ENCODE measurements at regions not wholly inside any gene's neighbourhood (a gene's known extent, or its start where the extent isn't known, plus 50 kb on each side); places are given as distances from the start of the nearest gene placed in this dataset.
"Not testable (repeated sequence)": the region's sequence is repeated elsewhere in the genome, so short reads cannot be mapped to it uniquely, and the experiment has no call there.

DNA sequence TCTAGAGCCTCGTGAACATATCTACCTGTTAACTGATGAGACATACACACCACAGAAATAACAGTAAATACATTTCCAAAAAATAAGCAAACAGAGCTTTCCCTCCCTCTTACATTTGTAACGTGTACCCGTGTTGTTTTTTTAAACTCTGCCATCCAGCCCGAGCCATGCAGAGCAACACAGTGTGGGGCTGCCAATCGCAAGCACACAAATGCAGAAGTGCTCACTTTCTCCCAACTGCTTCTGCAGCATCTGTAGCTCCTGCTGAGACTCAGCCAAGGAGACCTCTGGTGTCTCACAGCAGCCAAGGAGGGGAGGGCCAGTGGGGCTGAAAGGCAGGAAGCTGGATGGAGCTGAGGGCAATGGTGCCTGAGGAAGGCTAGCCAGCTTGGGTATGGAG lies 94.4 kb downstream of the NBPF8 start:
- not testable (repeated sequence) for DNase-seq (ENCODE audit: insufficient read length, low spot score, missing footprints); H3K79me2 ChIP-seq (ENCODE audit: insufficient read depth, low read length); H3K36me3 ChIP-seq (ENCODE audit: insufficient read depth, low read length); H3K27me3 ChIP-seq (ENCODE audit: insufficient read depth, low read length); H3K4me3 ChIP-seq (ENCODE audit: insufficient read depth, low read length); H3K4me2 ChIP-seq (ENCODE audit: insufficient read depth, low read length); H4K20me1 ChIP-seq (ENCODE audit: insufficient read depth, low read length); H3K4me1 ChIP-seq (ENCODE audit: insufficient read depth, low read length); H3K27ac ChIP-seq (ENCODE audit: low read depth, low read length); H2AFZ ChIP-seq (ENCODE audit: low read length); H3K9me3 ChIP-seq (ENCODE audit: low read depth, low read length)

DNA sequence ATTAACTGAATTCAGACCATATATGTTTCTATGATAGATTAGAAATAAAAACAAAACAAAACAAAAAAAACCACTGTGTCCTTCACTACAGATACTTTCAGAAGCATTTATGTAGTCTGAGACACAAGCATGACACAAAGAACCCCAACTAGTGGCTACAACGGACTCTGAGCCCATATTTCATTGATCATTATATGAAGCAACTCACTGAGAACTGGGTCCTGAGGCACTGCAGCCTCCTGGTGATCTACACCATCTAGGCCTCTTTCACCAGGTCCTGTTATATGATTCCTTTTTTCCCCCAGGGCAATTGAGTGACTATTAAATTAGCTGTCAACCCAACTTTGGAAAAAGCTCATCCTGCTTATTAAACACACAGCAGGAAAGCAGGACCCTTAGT lies 98.3 kb downstream of the NBPF8 start:
- H4K20me1 ChIP-seq (ENCODE audit: insufficient read depth, low read length); H3K36me3 ChIP-seq (ENCODE audit: insufficient read depth, low read length); H3K4me1 ChIP-seq (ENCODE audit: insufficient read depth, low read length); H2AFZ ChIP-seq (ENCODE audit: low read length); H3K9me3 ChIP-seq (ENCODE audit: low read depth, low read length); H3K79me2 ChIP-seq (ENCODE audit: insufficient read depth, low read length); H3K4me2 ChIP-seq (ENCODE audit: insufficient read depth, low read length); H3K27ac ChIP-seq (ENCODE audit: low read depth, low read length); DNase-seq (ENCODE audit: insufficient read length, low spot score, missing footprints); H3K27me3 ChIP-seq (ENCODE audit: insufficient read depth, low read length); H3K4me3 ChIP-seq (ENCODE audit: insufficient read depth, low read length): not testable (repeated sequence)

DNA sequence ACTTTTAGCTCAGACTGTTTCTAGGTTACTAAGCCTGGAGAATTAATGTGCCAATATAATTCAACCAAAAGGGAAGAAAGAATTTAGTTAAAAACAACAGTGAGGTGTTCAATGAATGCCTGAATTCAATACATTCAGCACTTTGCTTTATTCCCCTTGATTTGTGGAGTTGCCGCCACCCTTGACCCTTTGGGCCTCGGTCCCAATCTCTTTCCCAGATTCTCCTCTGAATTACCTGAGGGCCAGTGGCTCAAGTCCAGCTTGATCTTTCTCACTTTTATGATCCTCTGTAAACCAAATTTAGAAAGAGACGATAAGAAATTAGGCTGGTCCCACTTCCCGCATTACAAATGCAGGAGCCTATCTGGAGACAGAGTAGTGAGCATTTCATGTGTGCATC lies 98.7 kb downstream of the NBPF8 start:
- H3K27ac ChIP-seq (ENCODE audit: low read depth, low read length); H3K4me2 ChIP-seq (ENCODE audit: insufficient read depth, low read length); DNase-seq (ENCODE audit: insufficient read length, low spot score, missing footprints); H3K4me3 ChIP-seq (ENCODE audit: insufficient read depth, low read length); H3K9me3 ChIP-seq (ENCODE audit: low read depth, low read length); H4K20me1 ChIP-seq (ENCODE audit: insufficient read depth, low read length); H3K36me3 ChIP-seq (ENCODE audit: insufficient read depth, low read length); H2AFZ ChIP-seq (ENCODE audit: low read length); H3K4me1 ChIP-seq (ENCODE audit: insufficient read depth, low read length); H3K27me3 ChIP-seq (ENCODE audit: insufficient read depth, low read length); H3K79me2 ChIP-seq (ENCODE audit: insufficient read depth, low read length): not testable (repeated sequence)

DNA sequence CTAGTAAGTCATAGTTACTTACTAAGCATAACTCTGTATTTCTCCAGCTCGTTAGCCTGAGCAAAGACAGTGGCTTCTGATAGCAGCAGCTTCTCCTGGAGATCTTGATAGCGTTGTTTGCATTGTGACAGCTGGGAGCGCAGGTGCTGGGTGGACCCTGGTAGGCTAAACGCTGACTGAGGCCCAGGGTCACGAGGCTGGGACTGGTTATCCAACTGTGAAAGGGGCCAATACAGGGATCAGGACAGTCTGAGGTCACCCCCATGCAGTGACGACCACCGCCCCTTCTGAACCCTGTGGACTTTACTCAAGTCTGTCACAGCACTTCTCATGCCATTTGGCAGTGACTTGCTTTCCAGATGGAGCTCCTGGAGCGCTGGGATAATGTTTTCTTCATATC lies 104.4 kb downstream of the NBPF8 start:
- H3K4me3 ChIP-seq (ENCODE audit: insufficient read depth, low read length); H3K79me2 ChIP-seq (ENCODE audit: insufficient read depth, low read length); H3K9me3 ChIP-seq (ENCODE audit: low read depth, low read length); H3K27me3 ChIP-seq (ENCODE audit: insufficient read depth, low read length); DNase-seq (ENCODE audit: insufficient read length, low spot score, missing footprints); H3K36me3 ChIP-seq (ENCODE audit: insufficient read depth, low read length); H3K27ac ChIP-seq (ENCODE audit: low read depth, low read length); H3K4me2 ChIP-seq (ENCODE audit: insufficient read depth, low read length); H3K4me1 ChIP-seq (ENCODE audit: insufficient read depth, low read length); H4K20me1 ChIP-seq (ENCODE audit: insufficient read depth, low read length); H2AFZ ChIP-seq (ENCODE audit: low read length): not testable (repeated sequence)

DNA sequence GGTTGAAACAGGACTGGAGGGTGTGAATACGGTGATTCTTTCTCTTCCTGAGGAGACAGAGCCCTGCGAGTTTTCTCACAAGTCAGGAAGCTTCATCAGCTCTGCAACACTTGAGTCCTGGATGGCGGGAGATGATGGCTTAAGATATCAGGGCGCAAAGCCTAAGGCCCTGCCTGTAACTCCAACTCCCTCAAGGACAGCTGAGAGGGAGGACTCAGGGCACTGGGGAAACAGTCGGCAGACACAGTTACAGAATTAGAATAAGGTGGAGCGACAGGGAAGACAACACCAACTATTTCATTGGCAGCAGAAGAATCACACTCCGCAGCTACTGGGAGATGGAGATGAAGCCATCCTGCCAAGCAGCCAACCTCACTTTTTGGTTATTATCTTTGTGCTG lies 109.6 kb downstream of the NBPF8 start:
- not testable (repeated sequence) for H3K79me2 ChIP-seq (ENCODE audit: insufficient read depth, low read length); H3K27ac ChIP-seq (ENCODE audit: low read depth, low read length); H3K4me1 ChIP-seq (ENCODE audit: insufficient read depth, low read length); H3K4me2 ChIP-seq (ENCODE audit: insufficient read depth, low read length); H3K27me3 ChIP-seq (ENCODE audit: insufficient read depth, low read length); H4K20me1 ChIP-seq (ENCODE audit: insufficient read depth, low read length); H3K36me3 ChIP-seq (ENCODE audit: insufficient read depth, low read length); DNase-seq (ENCODE audit: insufficient read length, low spot score, missing footprints); H2AFZ ChIP-seq (ENCODE audit: low read length); H3K4me3 ChIP-seq (ENCODE audit: insufficient read depth, low read length); H3K9me3 ChIP-seq (ENCODE audit: low read depth, low read length)

DNA sequence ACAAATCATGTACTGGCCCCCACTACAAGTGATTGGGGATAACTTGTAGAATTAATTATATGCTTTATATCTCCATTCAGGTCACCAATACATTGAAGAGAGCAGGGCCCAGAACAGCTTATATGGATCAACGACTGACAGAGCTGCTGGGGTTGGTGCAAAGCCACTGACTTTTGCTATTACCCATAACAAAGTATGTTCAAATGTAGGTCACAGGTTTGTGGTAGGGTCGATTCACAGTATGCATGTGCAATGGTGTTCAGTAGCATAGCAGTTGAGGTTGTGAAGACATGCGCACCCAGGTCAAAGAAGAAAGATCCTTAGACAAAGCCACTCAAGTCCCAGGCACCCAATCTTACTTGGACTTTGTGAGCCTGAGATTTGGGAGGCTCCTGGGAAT lies 110.6 kb downstream of the NBPF8 start:
- H3K4me1 ChIP-seq (ENCODE audit: insufficient read depth, low read length); H3K36me3 ChIP-seq (ENCODE audit: insufficient read depth, low read length); H4K20me1 ChIP-seq (ENCODE audit: insufficient read depth, low read length); H3K27me3 ChIP-seq (ENCODE audit: insufficient read depth, low read length); H3K4me2 ChIP-seq (ENCODE audit: insufficient read depth, low read length); DNase-seq (ENCODE audit: insufficient read length, low spot score, missing footprints); H3K79me2 ChIP-seq (ENCODE audit: insufficient read depth, low read length); H2AFZ ChIP-seq (ENCODE audit: low read length); H3K4me3 ChIP-seq (ENCODE audit: insufficient read depth, low read length); H3K27ac ChIP-seq (ENCODE audit: low read depth, low read length); H3K9me3 ChIP-seq (ENCODE audit: low read depth, low read length): not testable (repeated sequence)

DNA sequence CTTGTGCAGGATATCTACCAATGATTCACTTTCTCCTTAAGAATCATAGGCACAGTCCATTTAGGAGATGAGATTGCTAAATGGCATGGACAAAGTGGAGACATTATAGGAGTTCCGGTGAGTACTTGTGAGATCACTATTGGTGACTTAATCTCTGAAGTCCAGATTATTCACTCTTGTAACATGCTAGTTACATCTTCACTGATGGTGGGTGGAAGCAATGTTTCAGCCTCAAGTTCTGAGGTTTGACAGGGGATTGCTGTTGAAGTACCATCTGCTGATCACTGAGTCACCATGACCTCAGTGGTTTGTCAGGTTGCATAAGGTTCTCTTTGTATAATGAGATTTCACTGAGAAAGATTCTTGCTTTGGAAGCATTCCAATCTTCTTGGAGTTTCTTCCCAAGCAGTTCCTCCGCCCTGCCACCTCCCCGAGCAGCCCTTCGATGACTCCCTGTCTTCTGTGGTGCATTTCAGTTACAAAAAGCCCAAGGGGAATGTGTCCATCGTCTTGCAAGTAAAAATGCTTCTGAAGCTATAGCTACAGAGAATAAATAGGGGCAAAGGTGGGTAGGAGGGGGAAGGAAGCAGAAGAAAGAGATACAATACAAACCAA lies 114.7 kb downstream of the NBPF8 start:
- not testable (repeated sequence) for H4K20me1 ChIP-seq (ENCODE audit: insufficient read depth, low read length)

DNA sequence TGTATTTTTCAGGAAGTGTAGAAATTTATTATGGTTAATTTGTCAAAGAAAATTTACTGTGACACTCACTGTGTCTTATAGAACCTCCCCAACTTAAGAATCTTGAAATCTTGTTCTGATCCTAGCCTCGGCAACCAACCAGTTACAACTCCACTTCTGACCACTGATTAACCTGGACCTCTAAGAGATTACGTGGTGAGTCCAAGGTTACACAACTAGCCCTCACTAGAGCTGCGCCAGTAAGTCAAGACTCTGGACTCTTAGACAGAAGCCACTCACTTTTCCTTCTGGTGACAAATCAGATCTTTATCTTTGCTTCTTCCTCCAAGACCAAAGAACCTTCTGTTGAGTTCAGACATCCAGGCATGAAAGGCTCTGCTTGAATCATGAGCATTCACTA lies 116.6 kb downstream of the NBPF8 start:
- H3K27me3 ChIP-seq (ENCODE audit: insufficient read depth, low read length); H3K4me1 ChIP-seq (ENCODE audit: insufficient read depth, low read length); H3K4me3 ChIP-seq (ENCODE audit: insufficient read depth, low read length); H3K36me3 ChIP-seq (ENCODE audit: insufficient read depth, low read length); H3K27ac ChIP-seq (ENCODE audit: low read depth, low read length); H4K20me1 ChIP-seq (ENCODE audit: insufficient read depth, low read length); H3K79me2 ChIP-seq (ENCODE audit: insufficient read depth, low read length); H3K9me3 ChIP-seq (ENCODE audit: low read depth, low read length); H3K4me2 ChIP-seq (ENCODE audit: insufficient read depth, low read length); H2AFZ ChIP-seq (ENCODE audit: low read length); DNase-seq (ENCODE audit: insufficient read length, low spot score, missing footprints): not testable (repeated sequence)

More for the DNA sequence above, 114.7 kb downstream of the NBPF8 start:
- not testable (repeated sequence) for H3K4me1 ChIP-seq (ENCODE audit: insufficient read depth, low read length); H3K79me2 ChIP-seq (ENCODE audit: insufficient read depth, low read length); DNase-seq (ENCODE audit: insufficient read length, low spot score, missing footprints); H3K27me3 ChIP-seq (ENCODE audit: insufficient read depth, low read length); H3K4me3 ChIP-seq (ENCODE audit: insufficient read depth, low read length); H3K27ac ChIP-seq (ENCODE audit: low read depth, low read length); H3K9me3 ChIP-seq (ENCODE audit: low read depth, low read length); H3K4me2 ChIP-seq (ENCODE audit: insufficient read depth, low read length); H2AFZ ChIP-seq (ENCODE audit: low read length); H3K36me3 ChIP-seq (ENCODE audit: insufficient read depth, low read length)

DNA sequence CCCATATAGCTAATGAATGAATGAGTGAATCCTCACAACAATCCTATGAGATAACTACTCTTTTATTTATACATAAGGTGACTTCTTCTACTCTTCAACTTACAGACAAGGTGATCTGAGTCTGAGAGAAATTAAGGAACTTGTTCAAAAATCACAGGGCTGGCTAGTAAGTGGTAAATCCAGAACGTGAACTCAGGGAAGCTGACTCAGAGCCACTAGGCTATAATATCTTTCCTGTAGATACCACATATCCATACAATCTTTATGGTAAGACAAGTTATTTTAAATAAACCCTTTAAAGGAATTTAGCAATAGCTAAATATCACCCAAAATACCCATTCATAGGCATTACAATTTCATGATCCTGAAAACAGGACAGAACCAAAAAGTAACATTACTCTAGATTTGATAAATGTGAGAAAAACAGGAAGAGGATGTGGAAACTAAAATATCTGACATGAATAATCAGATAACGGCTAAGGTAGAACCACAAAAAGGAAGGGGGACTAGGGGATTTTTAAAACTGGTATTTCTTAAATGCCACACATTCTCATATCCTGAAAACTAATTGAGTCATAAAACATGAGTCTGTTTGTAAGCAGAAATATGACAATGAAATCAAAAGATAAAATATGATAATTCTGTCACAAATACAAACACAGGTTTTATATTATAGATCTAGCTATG lies 119.7 kb downstream of the NBPF8 start:
- not testable (repeated sequence) for H3K79me2 ChIP-seq (ENCODE audit: insufficient read depth, low read length); H4K20me1 ChIP-seq (ENCODE audit: insufficient read depth, low read length); H3K4me3 ChIP-seq (ENCODE audit: insufficient read depth, low read length); H2AFZ ChIP-seq (ENCODE audit: low read length); H3K36me3 ChIP-seq (ENCODE audit: insufficient read depth, low read length); DNase-seq (ENCODE audit: insufficient read length, low spot score, missing footprints); H3K9me3 ChIP-seq (ENCODE audit: low read depth, low read length); H3K27me3 ChIP-seq (ENCODE audit: insufficient read depth, low read length); H3K4me1 ChIP-seq (ENCODE audit: insufficient read depth, low read length)
- Histone ChIP-seq H3K4me2 (ENCODE audit: insufficient read depth, low read length) (peak overlapping the region; percentile 32), H3K27ac (ENCODE audit: low read depth, low read length) (peak overlapping the region; percentile 83)

Data from osteoblast (primary cell).